ENCODE measurements at regions not wholly inside any gene's neighbourhood (a gene's known extent, or its start where the extent isn't known, plus 50 kb on each side); places are given as distances from the start of the nearest gene placed in this dataset.
"Not testable (repeated sequence)": the region's sequence is repeated elsewhere in the genome, so short reads cannot be mapped to it uniquely, and the experiment has no call there.

DNA sequence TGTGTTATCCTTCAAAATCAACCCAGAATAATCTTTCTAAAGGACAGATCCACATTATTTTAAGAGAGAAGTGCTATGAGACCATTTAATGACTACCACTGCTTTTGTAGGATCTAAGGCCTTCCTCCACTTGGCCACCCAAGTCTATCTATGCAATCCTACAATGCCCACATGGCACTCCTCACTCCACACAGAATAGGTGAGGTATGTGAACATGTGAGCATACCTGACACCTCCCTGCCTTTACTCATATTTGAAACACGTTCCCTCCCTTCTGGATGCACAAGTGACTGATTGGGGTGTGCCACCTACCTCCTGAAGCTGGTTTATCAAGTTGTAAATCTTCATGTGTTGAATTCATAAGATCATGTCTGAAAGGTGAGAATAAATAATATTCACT, 147.5 kb upstream of the KCTD7 start:
- H3K4me1 Mint-ChIP-seq; CTCF ChIA-PET; H3K79me2 ChIP-seq (ENCODE audit: control insufficient read depth, insufficient read depth, low read length); H3K4me3 ChIP-seq (ENCODE audit: control extremely low read depth in 1 of 5, extremely low read depth in 1 of 5, insufficient read depth in 1 of 5, low read depth in 2 of 5, low read length in 4 of 5); intact Hi-C loops (cut with micrococcal nuclease); H3K9ac ChIP-seq (ENCODE audit: low read length); H3K4me3 Mint-ChIP-seq; H3K9me3 Mint-ChIP-seq (ENCODE audit: insufficient read depth); H3K27me3 Mint-ChIP-seq; ATAC-seq (ENCODE audit: low read depth); H3K4me2 ChIP-seq (replicated peaks; ENCODE audit: low read depth, low read length, poor library complexity, severe bottlenecking); H2AFZ ChIP-seq (ENCODE audit: insufficient read depth, low read depth, low read length, poor library complexity, severe bottlenecking); H3K27ac Mint-ChIP-seq; H3K27ac ChIP-seq (ENCODE audit: low read length in 2 of 2); H4K20me1 ChIP-seq (ENCODE audit: control insufficient read depth, insufficient read depth, low read length, poor library complexity, severe bottlenecking); DNase-seq; H3K27me3 ChIP-seq (replicated peaks in 1 of 4; ENCODE audit: control extremely low read depth in 1 of 4, control insufficient read depth in 3 of 4, insufficient read depth in 4 of 4, low read length in 3 of 4); H3K4me1 ChIP-seq (ENCODE audit: control insufficient read depth in 2 of 2, insufficient read depth in 2 of 2, low read length in 2 of 2); H3K9me3 ChIP-seq (ENCODE audit: control extremely low read depth in 1 of 3, control insufficient read depth in 2 of 3, insufficient read depth in 1 of 3, low read length in 2 of 3): not testable (repeated sequence)
- POLR2A ChIA-PET, result interaction anchor here (0.7 kb wide), 1 partner anchor 1450 kb away, joined by 4 read pairs; no protein-coding TSS in a partner anchor
- H3K36me3 ChIP-seq (replicated peaks in 1 of 2; ENCODE audit: control extremely low read depth in 1 of 2, control insufficient read depth in 1 of 2, extremely low read depth in 1 of 2, insufficient read depth in 2 of 2, low read length in 1 of 2), result peaks cover 3 to 22% of the 10 kb centered on the region in 2 experiments
- WGBS (ENCODE audit: insufficient coverage), result no CpG with 5 or more reads among the region's 1 CpG

DNA sequence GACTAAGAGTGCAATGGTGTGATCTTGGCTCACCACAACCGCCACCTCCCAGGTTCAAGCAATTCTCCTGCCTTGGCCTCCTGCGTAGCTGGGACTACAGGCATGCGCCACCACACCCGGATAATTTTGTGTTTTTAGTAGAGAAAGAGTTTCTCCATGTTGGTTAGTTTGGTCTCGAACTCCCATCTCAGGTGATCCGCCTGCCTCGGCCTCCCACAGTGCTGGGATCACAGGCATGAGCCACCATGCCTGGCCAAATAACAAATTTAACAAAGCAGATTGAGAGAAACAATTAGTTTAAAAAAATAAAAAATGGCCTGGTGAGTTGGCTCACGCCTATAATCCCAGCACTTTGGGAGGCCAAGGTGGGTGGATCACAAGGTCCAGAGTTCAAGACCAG, 139.6 kb upstream of the KCTD7 start:
- H3K9me3 Mint-ChIP-seq (ENCODE audit: insufficient read depth); intact Hi-C loops (cut with micrococcal nuclease); POLR2A ChIA-PET; H3K27me3 ChIP-seq (replicated peaks in 1 of 4; ENCODE audit: control extremely low read depth in 1 of 4, control insufficient read depth in 3 of 4, insufficient read depth in 4 of 4, low read length in 3 of 4); H3K4me2 ChIP-seq (replicated peaks; ENCODE audit: low read depth, low read length, poor library complexity, severe bottlenecking); CTCF ChIA-PET; H3K36me3 ChIP-seq (replicated peaks in 1 of 2; ENCODE audit: control extremely low read depth in 1 of 2, control insufficient read depth in 1 of 2, extremely low read depth in 1 of 2, insufficient read depth in 2 of 2, low read length in 1 of 2); H3K79me2 ChIP-seq (ENCODE audit: control insufficient read depth, insufficient read depth, low read length); H3K9me3 ChIP-seq (ENCODE audit: control extremely low read depth in 1 of 3, control insufficient read depth in 2 of 3, insufficient read depth in 1 of 3, low read length in 2 of 3); H3K9ac ChIP-seq (ENCODE audit: low read length); H3K4me3 Mint-ChIP-seq; H2AFZ ChIP-seq (ENCODE audit: insufficient read depth, low read depth, low read length, poor library complexity, severe bottlenecking); H3K4me1 ChIP-seq (ENCODE audit: control insufficient read depth in 2 of 2, insufficient read depth in 2 of 2, low read length in 2 of 2); H3K27ac ChIP-seq (ENCODE audit: low read length in 2 of 2); H3K27ac Mint-ChIP-seq; H3K4me3 ChIP-seq (ENCODE audit: control extremely low read depth in 1 of 5, extremely low read depth in 1 of 5, insufficient read depth in 1 of 5, low read depth in 2 of 5, low read length in 4 of 5); H4K20me1 ChIP-seq (ENCODE audit: control insufficient read depth, insufficient read depth, low read length, poor library complexity, severe bottlenecking); DNase-seq; H3K27me3 Mint-ChIP-seq; ATAC-seq (ENCODE audit: low read depth): not testable (repeated sequence)
- peaks cover 14% of the 10 kb centered on the region for H3K4me1 Mint-ChIP-seq
- 95% methylated on average over 3 of the region's 8 CpGs for WGBS (ENCODE audit: insufficient coverage)

DNA sequence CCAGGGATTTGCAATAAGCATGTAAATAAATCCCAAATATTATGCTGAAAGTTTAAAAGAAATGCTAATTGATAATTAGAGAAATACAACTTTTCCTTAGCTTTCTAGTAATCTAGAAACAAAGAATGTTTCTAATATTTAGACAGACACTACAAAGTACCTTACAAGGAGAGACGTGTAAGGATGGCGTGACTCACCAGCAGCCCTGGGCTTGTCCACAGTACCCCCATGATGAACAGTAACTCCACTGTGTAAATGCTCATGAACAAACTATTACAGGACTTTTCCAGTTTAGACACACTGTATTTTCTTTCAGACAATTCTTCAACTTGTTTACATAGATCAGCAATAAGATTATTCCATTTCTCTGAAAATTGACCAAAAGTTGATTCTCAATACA, 138.9 kb upstream of the KCTD7 start:
- H3K27ac ChIP-seq (ENCODE audit: low read length in 2 of 2); H3K4me2 ChIP-seq (replicated peaks; ENCODE audit: low read depth, low read length, poor library complexity, severe bottlenecking); POLR2A ChIA-PET; H4K20me1 ChIP-seq (ENCODE audit: control insufficient read depth, insufficient read depth, low read length, poor library complexity, severe bottlenecking); DNase-seq; H3K27me3 ChIP-seq (replicated peaks in 1 of 4; ENCODE audit: control extremely low read depth in 1 of 4, control insufficient read depth in 3 of 4, insufficient read depth in 4 of 4, low read length in 3 of 4); H2AFZ ChIP-seq (ENCODE audit: insufficient read depth, low read depth, low read length, poor library complexity, severe bottlenecking); H3K27me3 Mint-ChIP-seq; H3K79me2 ChIP-seq (ENCODE audit: control insufficient read depth, insufficient read depth, low read length); H3K36me3 ChIP-seq (replicated peaks in 1 of 2; ENCODE audit: control extremely low read depth in 1 of 2, control insufficient read depth in 1 of 2, extremely low read depth in 1 of 2, insufficient read depth in 2 of 2, low read length in 1 of 2); H3K9me3 Mint-ChIP-seq (ENCODE audit: insufficient read depth); H3K4me3 Mint-ChIP-seq; CTCF ChIA-PET; H3K9ac ChIP-seq (ENCODE audit: low read length); ATAC-seq (ENCODE audit: low read depth); H3K9me3 ChIP-seq (ENCODE audit: control extremely low read depth in 1 of 3, control insufficient read depth in 2 of 3, insufficient read depth in 1 of 3, low read length in 2 of 3); H3K4me3 ChIP-seq (ENCODE audit: control extremely low read depth in 1 of 5, extremely low read depth in 1 of 5, insufficient read depth in 1 of 5, low read depth in 2 of 5, low read length in 4 of 5); H3K27ac Mint-ChIP-seq: not testable (repeated sequence)
- H3K4me1 Mint-ChIP-seq, result peaks cover 14% of the 10 kb centered on the region
- peaks cover 6 to 13% of the 10 kb centered on the region in 2 donors for H3K4me1 ChIP-seq (ENCODE audit: control insufficient read depth in 2 of 2, insufficient read depth in 2 of 2, low read length in 2 of 2)
- intact Hi-C loops (cut with micrococcal nuclease), result loop anchor here (10.0 kb wide), 1 partner anchor 815 kb away; no protein-coding TSS in a partner anchor
- WGBS (ENCODE audit: insufficient coverage), result 100% methylated on average over 1 of the region's 2 CpGs

DNA sequence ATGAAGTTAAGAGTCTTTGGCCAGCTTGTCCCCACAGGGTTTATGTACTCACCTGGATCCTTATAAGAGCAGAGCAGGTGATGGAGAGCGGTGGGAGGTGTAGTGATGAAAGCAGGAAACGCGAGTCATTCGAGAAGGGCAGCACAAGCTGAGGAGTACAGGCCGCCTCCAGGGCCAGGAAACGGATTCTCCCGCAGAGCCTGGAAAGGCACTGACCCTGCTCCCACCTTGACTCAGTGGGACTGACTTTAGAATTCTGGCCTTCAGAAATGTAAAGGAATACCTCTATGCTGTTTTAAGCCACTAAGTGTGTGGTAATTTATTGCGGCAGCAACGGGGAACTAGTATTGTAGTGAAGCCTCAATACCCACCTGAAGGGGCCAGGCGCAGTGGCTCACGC, 137.7 kb upstream of the KCTD7 start:
- H4K20me1 ChIP-seq (ENCODE audit: control insufficient read depth, insufficient read depth, low read length, poor library complexity, severe bottlenecking); DNase-seq; H3K79me2 ChIP-seq (ENCODE audit: control insufficient read depth, insufficient read depth, low read length); POLR2A ChIA-PET; H3K4me3 Mint-ChIP-seq; H3K4me2 ChIP-seq (replicated peaks; ENCODE audit: low read depth, low read length, poor library complexity, severe bottlenecking); H3K27ac ChIP-seq (ENCODE audit: low read length in 2 of 2); H3K4me3 ChIP-seq (ENCODE audit: control extremely low read depth in 1 of 5, extremely low read depth in 1 of 5, insufficient read depth in 1 of 5, low read depth in 2 of 5, low read length in 4 of 5); CTCF ChIA-PET; ATAC-seq (ENCODE audit: low read depth); H3K27ac Mint-ChIP-seq; H2AFZ ChIP-seq (ENCODE audit: insufficient read depth, low read depth, low read length, poor library complexity, severe bottlenecking); H3K9ac ChIP-seq (ENCODE audit: low read length); H3K27me3 ChIP-seq (replicated peaks in 1 of 4; ENCODE audit: control extremely low read depth in 1 of 4, control insufficient read depth in 3 of 4, insufficient read depth in 4 of 4, low read length in 3 of 4); H3K27me3 Mint-ChIP-seq; H3K9me3 ChIP-seq (ENCODE audit: control extremely low read depth in 1 of 3, control insufficient read depth in 2 of 3, insufficient read depth in 1 of 3, low read length in 2 of 3); H3K9me3 Mint-ChIP-seq (ENCODE audit: insufficient read depth); H3K36me3 ChIP-seq (replicated peaks in 1 of 2; ENCODE audit: control extremely low read depth in 1 of 2, control insufficient read depth in 1 of 2, extremely low read depth in 1 of 2, insufficient read depth in 2 of 2, low read length in 1 of 2): not testable (repeated sequence)
- peaks cover 6 to 13% of the 10 kb centered on the region in 2 donors for H3K4me1 ChIP-seq (ENCODE audit: control insufficient read depth in 2 of 2, insufficient read depth in 2 of 2, low read length in 2 of 2)
- peaks cover 19% of the 10 kb centered on the region for H3K4me1 Mint-ChIP-seq
- WGBS (ENCODE audit: insufficient coverage), result 100% methylated on average over 2 of the region's 11 CpGs
- intact Hi-C loops (cut with micrococcal nuclease), result loop anchor here (10.0 kb wide), 1 partner anchor 814 kb away; no protein-coding TSS in a partner anchor

All from B cell (primary cell).